ENCODE measurements at regions not wholly inside any gene's neighbourhood (a gene's known extent, or its start where the extent isn't known, plus 50 kb on each side); places are given as distances from the start of the nearest gene placed in this dataset.

- WGBS, 2 experiments: 83 to 84% methylated on average over 3 to 4 of the region's 4 CpGs
- no peak overlapping the region for H3K27ac ChIP-seq (ENCODE audit: insufficient read depth, low read depth, low read length, poor library complexity, severe bottlenecking)
Measured at GRCh38 chr16:79982361-79982760, 381.8 kb upstream of the MAF start.

GRCh38 chr16:79981814-79982213 is 381.3 kb upstream of the MAF start:
- Histone ChIP-seq H3K4me3 (ENCODE audit: insufficient read depth, low read depth, low read length) (no peak overlapping the region), H3K36me3 (ENCODE audit: control insufficient read depth, insufficient read depth, low read length) (no peaks in the 10 kb centered on the region), H3K27me3 (ENCODE audit: control insufficient read depth, insufficient read depth, low read length, poor library complexity, severe bottlenecking) (no peaks in the 10 kb centered on the region), H3K9me3 (ENCODE audit: control insufficient read depth, low read length) (no peaks in the 10 kb centered on the region), H3K4me1 (ENCODE audit: control insufficient read depth, insufficient read depth, low read length) (no peaks in the 10 kb centered on the region), H3K27ac (ENCODE audit: insufficient read depth, low read depth, low read length, poor library complexity, severe bottlenecking) (no peak overlapping the region)
- 95 to 97% methylated on average over 4 of the region's 4 CpGs for WGBS, 2 experiments

More at GRCh38 chr16:79982361-79982760, 381.8 kb upstream of the MAF start:
- no peaks in the 10 kb centered on the region for H3K27me3 ChIP-seq (ENCODE audit: control insufficient read depth, insufficient read depth, low read length, poor library complexity, severe bottlenecking)
- H3K9me3 ChIP-seq (ENCODE audit: control insufficient read depth, low read length): no peaks in the 10 kb centered on the region
- no peaks in the 10 kb centered on the region for H3K36me3 ChIP-seq (ENCODE audit: control insufficient read depth, insufficient read depth, low read length)
- no peak overlapping the region for H3K4me3 ChIP-seq (ENCODE audit: insufficient read depth, low read depth, low read length)
- H3K4me1 ChIP-seq (ENCODE audit: control insufficient read depth, insufficient read depth, low read length): no peaks in the 10 kb centered on the region

- no peak overlapping the region for H3K27ac ChIP-seq (ENCODE audit: insufficient read depth, low read depth, low read length, poor library complexity, severe bottlenecking)
- WGBS, 2 experiments: 89 to 90% methylated on average over 9 to 10 of the region's 11 CpGs
- no peaks in the 10 kb centered on the region for H3K4me1 ChIP-seq (ENCODE audit: control insufficient read depth, insufficient read depth, low read length)
- no peak overlapping the region for H3K4me3 ChIP-seq (ENCODE audit: insufficient read depth, low read depth, low read length)
- no peaks in the 10 kb centered on the region for H3K36me3 ChIP-seq (ENCODE audit: control insufficient read depth, insufficient read depth, low read length)
- H3K27me3 ChIP-seq (ENCODE audit: control insufficient read depth, insufficient read depth, low read length, poor library complexity, severe bottlenecking): no peaks in the 10 kb centered on the region
- H3K9me3 ChIP-seq (ENCODE audit: control insufficient read depth, low read length): no peaks in the 10 kb centered on the region
Measured at GRCh38 chr16:79980650-79981521, 380.3 kb upstream of the MAF start.

- no peaks in the 10 kb centered on the region for H3K4me1 ChIP-seq (ENCODE audit: control insufficient read depth, insufficient read depth, low read length)
- H3K4me3 ChIP-seq (ENCODE audit: insufficient read depth, low read depth, low read length): no peak overlapping the region
- no peaks in the 10 kb centered on the region for H3K27me3 ChIP-seq (ENCODE audit: control insufficient read depth, insufficient read depth, low read length, poor library complexity, severe bottlenecking)
- H3K36me3 ChIP-seq (ENCODE audit: control insufficient read depth, insufficient read depth, low read length): no peaks in the 10 kb centered on the region
- no peak overlapping the region for H3K27ac ChIP-seq (ENCODE audit: insufficient read depth, low read depth, low read length, poor library complexity, severe bottlenecking)
- 90 to 91% methylated on average over 9 of the region's 9 CpGs for WGBS, 2 experiments
- no peaks in the 10 kb centered on the region for H3K9me3 ChIP-seq (ENCODE audit: control insufficient read depth, low read length)
Measured at GRCh38 chr16:79977940-79978836, 377.7 kb upstream of the MAF start.

DNA sequence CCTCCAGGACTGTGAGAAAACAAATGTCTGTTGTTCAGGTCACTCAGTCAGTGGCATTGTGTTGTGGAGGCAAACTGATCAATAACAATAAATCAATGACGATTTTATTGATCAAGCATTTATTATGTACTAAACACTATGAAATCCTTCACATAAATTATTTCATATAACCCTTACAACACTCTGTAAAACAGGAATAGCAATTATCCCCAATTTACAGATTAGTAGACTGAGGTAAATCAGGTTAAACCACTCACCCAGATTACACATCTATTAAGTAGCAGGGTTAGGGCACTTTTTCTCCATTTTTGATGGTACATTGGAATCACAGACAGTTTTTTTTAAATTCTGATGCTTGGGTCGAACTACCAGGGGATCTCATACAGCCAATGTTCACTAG is 372.8 kb upstream of the MAF start:
- Histone ChIP-seq H3K36me3 (ENCODE audit: control insufficient read depth, insufficient read depth, low read length) (no peaks in the 10 kb centered on the region), H3K9me3 (ENCODE audit: control insufficient read depth, low read length) (no peaks in the 10 kb centered on the region), H3K27ac (ENCODE audit: insufficient read depth, low read depth, low read length, poor library complexity, severe bottlenecking) (no peak overlapping the region), H3K4me1 (ENCODE audit: control insufficient read depth, insufficient read depth, low read length) (no peaks in the 10 kb centered on the region), H3K4me3 (ENCODE audit: insufficient read depth, low read depth, low read length) (no peak overlapping the region), H3K27me3 (ENCODE audit: control insufficient read depth, insufficient read depth, low read length, poor library complexity, severe bottlenecking) (no peaks in the 10 kb centered on the region)
- WGBS, 2 experiments: 89 to 93% methylated on average over 2 of the region's 2 CpGs

DNA sequence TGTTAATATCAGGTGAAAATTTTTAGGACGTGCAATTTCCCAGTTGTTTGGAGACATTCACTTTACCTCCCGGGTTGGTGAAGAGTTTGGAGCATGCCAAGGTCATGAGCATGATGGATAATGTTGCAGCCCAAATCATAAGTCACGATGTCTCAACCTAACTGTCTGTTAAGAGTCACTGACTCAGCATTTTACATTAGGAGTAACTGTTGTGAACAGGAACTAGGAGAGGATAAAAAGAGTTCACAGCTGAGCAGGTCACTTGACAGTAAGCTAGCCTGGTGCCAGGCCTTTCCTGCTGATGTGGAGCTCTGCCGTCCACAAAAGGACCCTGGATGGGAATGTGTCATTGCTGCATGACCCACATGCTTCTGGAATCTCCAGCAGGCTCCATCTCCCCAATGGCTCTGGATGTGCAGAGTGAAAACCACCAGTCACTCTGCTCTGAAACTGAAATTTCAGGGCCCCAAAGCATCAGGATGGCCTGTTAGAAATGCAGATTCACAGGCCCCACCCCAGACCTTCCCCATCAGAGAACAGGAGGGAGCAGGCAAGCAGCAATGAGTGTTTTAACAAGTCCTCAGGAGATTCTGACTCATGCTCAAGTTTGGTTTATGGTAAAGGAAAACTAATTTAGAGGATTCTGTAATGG is 371.6 kb upstream of the MAF start:
- Histone ChIP-seq H3K9me3 (ENCODE audit: control insufficient read depth, low read length) (no peaks in the 10 kb centered on the region), H3K4me1 (ENCODE audit: control insufficient read depth, insufficient read depth, low read length) (no peaks in the 10 kb centered on the region), H3K36me3 (ENCODE audit: control insufficient read depth, insufficient read depth, low read length) (no peaks in the 10 kb centered on the region), H3K27me3 (ENCODE audit: control insufficient read depth, insufficient read depth, low read length, poor library complexity, severe bottlenecking) (no peaks in the 10 kb centered on the region), H3K27ac (ENCODE audit: insufficient read depth, low read depth, low read length, poor library complexity, severe bottlenecking) (no peak overlapping the region), H3K4me3 (ENCODE audit: insufficient read depth, low read depth, low read length) (no peak overlapping the region)
- WGBS, 2 experiments: 86 to 94% methylated on average over 4 of the region's 4 CpGs

DNA sequence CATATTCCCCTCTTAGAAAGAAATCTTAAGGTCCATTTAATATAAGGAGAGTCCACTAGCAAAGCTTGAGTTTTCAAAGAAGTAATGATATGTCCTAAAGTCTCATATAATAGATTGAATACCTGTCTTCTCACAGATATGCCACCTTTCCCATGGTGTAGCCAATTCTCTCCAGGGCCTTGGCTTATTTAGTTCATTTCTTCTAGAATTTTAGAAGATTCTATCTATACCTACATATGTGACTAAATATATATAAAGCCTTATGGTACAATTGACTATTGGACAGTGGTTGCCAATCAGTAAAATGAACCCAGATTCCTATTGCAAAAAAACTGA is 370.7 kb upstream of the MAF start:
- H3K9me3 ChIP-seq (ENCODE audit: control insufficient read depth, low read length): no peaks in the 10 kb centered on the region
- H3K36me3 ChIP-seq (ENCODE audit: control insufficient read depth, insufficient read depth, low read length): no peaks in the 10 kb centered on the region
- H3K4me1 ChIP-seq (ENCODE audit: control insufficient read depth, insufficient read depth, low read length): no peaks in the 10 kb centered on the region
- no peak overlapping the region for H3K4me3 ChIP-seq (ENCODE audit: insufficient read depth, low read depth, low read length)
- no peak overlapping the region for H3K27ac ChIP-seq (ENCODE audit: insufficient read depth, low read depth, low read length, poor library complexity, severe bottlenecking)
- no peaks in the 10 kb centered on the region for H3K27me3 ChIP-seq (ENCODE audit: control insufficient read depth, insufficient read depth, low read length, poor library complexity, severe bottlenecking)

GRCh38 chr16:79970551-79971236 is 370.2 kb upstream of the MAF start:
- H3K27ac ChIP-seq (ENCODE audit: insufficient read depth, low read depth, low read length, poor library complexity, severe bottlenecking): no peak overlapping the region
- 89 to 93% methylated on average over 10 of the region's 10 CpGs for WGBS, 2 experiments
- no peaks in the 10 kb centered on the region for H3K36me3 ChIP-seq (ENCODE audit: control insufficient read depth, insufficient read depth, low read length)

DNA sequence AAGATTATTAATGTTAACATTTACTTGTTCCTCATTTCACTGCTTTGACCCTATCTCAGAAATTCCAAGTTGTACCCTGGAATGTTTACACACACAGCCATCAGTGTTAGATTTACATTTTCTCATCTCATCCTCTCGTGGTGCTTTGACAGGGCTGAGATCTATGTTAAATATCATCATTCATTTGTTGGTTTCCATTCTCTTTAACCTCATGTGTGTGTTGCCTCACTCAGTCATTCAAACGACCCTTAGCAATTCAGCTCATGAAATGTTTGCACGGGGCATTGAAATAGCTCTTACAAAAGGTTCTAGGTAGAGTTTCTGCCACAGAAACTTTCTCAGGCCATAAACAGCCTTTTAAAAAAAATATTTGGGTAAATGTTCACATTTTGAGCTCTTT is 369.6 kb upstream of the MAF start:
- H3K9me3 ChIP-seq (ENCODE audit: control insufficient read depth, low read length): no peaks in the 10 kb centered on the region
- H3K36me3 ChIP-seq (ENCODE audit: control insufficient read depth, insufficient read depth, low read length): no peaks in the 10 kb centered on the region
- no peaks in the 10 kb centered on the region for H3K4me1 ChIP-seq (ENCODE audit: control insufficient read depth, insufficient read depth, low read length)
- 89 to 95% methylated on average over 3 of the region's 3 CpGs for WGBS, 2 experiments
- H3K27me3 ChIP-seq (ENCODE audit: control insufficient read depth, insufficient read depth, low read length, poor library complexity, severe bottlenecking): no peaks in the 10 kb centered on the region
- H3K27ac ChIP-seq (ENCODE audit: insufficient read depth, low read depth, low read length, poor library complexity, severe bottlenecking): no peak overlapping the region
- no peak overlapping the region for H3K4me3 ChIP-seq (ENCODE audit: insufficient read depth, low read depth, low read length)

More at GRCh38 chr16:79970551-79971236, 370.2 kb upstream of the MAF start:
- no peaks in the 10 kb centered on the region for H3K9me3 ChIP-seq (ENCODE audit: control insufficient read depth, low read length)
- H3K27me3 ChIP-seq (ENCODE audit: control insufficient read depth, insufficient read depth, low read length, poor library complexity, severe bottlenecking): no peaks in the 10 kb centered on the region
- H3K4me3 ChIP-seq (ENCODE audit: insufficient read depth, low read depth, low read length): no peak overlapping the region
- H3K4me1 ChIP-seq (ENCODE audit: control insufficient read depth, insufficient read depth, low read length): no peaks in the 10 kb centered on the region
